NCI-H2171 treated with DMSO at 0.1 percent for 48 hours (cell line): ENCODE measurements at regions not wholly inside any gene's neighbourhood (a gene's known extent, or its start where the extent isn't known, plus 50 kb on each side); places are given as distances from the start of the nearest gene placed in this dataset.

ENCODE experiments used
- DNase-seq: peaks from one replicate; lab custom pipeline; 2025; lab: John Stamatoyannopoulos, UW

- DNase-seq: no peak
Measured at GRCh38 chr15:98144388-98144787, 183.9 kb downstream of the ARRDC4 start.

GRCh38 chr15:98146031-98146820, 185.7 kb downstream of the ARRDC4 start:
- no peak for DNase-seq

- DNase-seq: no peak
Measured at GRCh38 chr15:98147415-98147814, 186.9 kb downstream of the ARRDC4 start.

- no peak for DNase-seq
Measured at GRCh38 chr15:98150084-98150483, 189.6 kb downstream of the ARRDC4 start.

GRCh38 chr15:98150536-98150935, 190.0 kb downstream of the ARRDC4 start:
- no peak for DNase-seq

GRCh38 chr15:98151096-98151495, 190.6 kb downstream of the ARRDC4 start:
- no peak for DNase-seq

GRCh38 chr15:98152156-98152555, 191.7 kb downstream of the ARRDC4 start:
- DNase-seq: no peak

- DNase-seq: no peak
Measured at GRCh38 chr15:98154863-98155262, 194.4 kb downstream of the ARRDC4 start.

GRCh38 chr15:98155356-98155755, 194.9 kb downstream of the ARRDC4 start:
- DNase-seq: no peak

GRCh38 chr15:98160236-98160635, 199.7 kb downstream of the ARRDC4 start:
- DNase-seq: no peak

- no peak for DNase-seq
Measured at GRCh38 chr15:98163319-98164045, 203.0 kb downstream of the ARRDC4 start.

GRCh38 chr15:98164571-98164970, 204.1 kb downstream of the ARRDC4 start:
- no peak for DNase-seq

- no peak for DNase-seq
Measured at GRCh38 chr15:98164986-98165385, 204.5 kb downstream of the ARRDC4 start.

- DNase-seq: no peak
Measured at GRCh38 chr15:98167722-98168268, 207.3 kb downstream of the ARRDC4 start.

GRCh38 chr15:98169551-98169950, 209.0 kb downstream of the ARRDC4 start:
- no peak for DNase-seq

GRCh38 chr15:98174286-98174685, 213.8 kb downstream of the ARRDC4 start:
- DNase-seq: peak; percentile 29

- no peak for DNase-seq
Measured at GRCh38 chr15:98174841-98175240, 214.3 kb downstream of the ARRDC4 start.

GRCh38 chr15:98177966-98178592, 217.6 kb downstream of the ARRDC4 start:
- peak; percentile 52 for DNase-seq

- no peak for DNase-seq
Measured at GRCh38 chr15:98178861-98179260, 218.4 kb downstream of the ARRDC4 start.

- no peak for DNase-seq
Measured at GRCh38 chr15:98187549-98187948, 227.0 kb downstream of the ARRDC4 start.

GRCh38 chr15:98190914-98191313, 230.4 kb downstream of the ARRDC4 start:
- DNase-seq: no peak

GRCh38 chr15:98195796-98196195, 235.3 kb downstream of the ARRDC4 start:
- no peak for DNase-seq

GRCh38 chr15:98196371-98196770, 235.9 kb downstream of the ARRDC4 start:
- DNase-seq: no peak
